Colonic mucosa (tissue), 4 donors: ENCODE measurements at regions not wholly inside any gene's neighbourhood (a gene's known extent, or its start where the extent isn't known, plus 50 kb on each side); places are given as distances from the start of the nearest gene placed in this dataset.

ENCODE experiments used
- DNase-seq: peaks from one replicate; pipeline ENCODE4 v3.0.0-alpha.2; 2020
- H3K27ac ChIP-seq: fragments of 200-600 bp; one replicate; pipeline ENCODE4 v1.8.0; 2021
- H3K27me3 ChIP-seq: fragments of 200-600 bp; one replicate; pipeline ENCODE4 v1.8.0; 2021
- H3K36me3 ChIP-seq: fragments of 200-600 bp; one replicate; pipeline ENCODE4 v1.8.0; 2021
- H3K4me1 ChIP-seq: fragments of 200-600 bp; one replicate; pipeline ENCODE4 v1.8.0; 2021; ENCODE audit warnings: mild to moderate bottlenecking
- H3K4me3 ChIP-seq: fragments of 200-600 bp; one replicate; pipeline ENCODE4 v1.8.0; 2021
- H3K9ac ChIP-seq, 2 donors: one replicate each; pipeline ENCODE4 v1.7.0; 2013; ENCODE audit warnings: control low read depth in 2 of 2, low read depth in 2 of 2, low read length in 2 of 2
- H3K9me3 ChIP-seq: fragments of 200-600 bp; one replicate; pipeline ENCODE4 v1.8.0; 2021
- intact Hi-C: fragments of 100-400 bp; cut with DNase I; formaldehyde crosslinking; loops from one replicate; pipeline ENCODE4 v1.14.1; 2022
- TF ChIP-seq, protein P1 (sequence below): fragments of 200-600 bp; IDR thresholded peaks from one replicate; pipeline ENCODE4 v1.8.0; 2022; ENCODE audit warnings: antibody characterized with exemption, mild to moderate bottlenecking
- donor health status: healthy.
- donor health status: DM: no; HTN: no; CAD: no.
- donor health status: DM: no; HTN: no; CAD: no.

DNA sequence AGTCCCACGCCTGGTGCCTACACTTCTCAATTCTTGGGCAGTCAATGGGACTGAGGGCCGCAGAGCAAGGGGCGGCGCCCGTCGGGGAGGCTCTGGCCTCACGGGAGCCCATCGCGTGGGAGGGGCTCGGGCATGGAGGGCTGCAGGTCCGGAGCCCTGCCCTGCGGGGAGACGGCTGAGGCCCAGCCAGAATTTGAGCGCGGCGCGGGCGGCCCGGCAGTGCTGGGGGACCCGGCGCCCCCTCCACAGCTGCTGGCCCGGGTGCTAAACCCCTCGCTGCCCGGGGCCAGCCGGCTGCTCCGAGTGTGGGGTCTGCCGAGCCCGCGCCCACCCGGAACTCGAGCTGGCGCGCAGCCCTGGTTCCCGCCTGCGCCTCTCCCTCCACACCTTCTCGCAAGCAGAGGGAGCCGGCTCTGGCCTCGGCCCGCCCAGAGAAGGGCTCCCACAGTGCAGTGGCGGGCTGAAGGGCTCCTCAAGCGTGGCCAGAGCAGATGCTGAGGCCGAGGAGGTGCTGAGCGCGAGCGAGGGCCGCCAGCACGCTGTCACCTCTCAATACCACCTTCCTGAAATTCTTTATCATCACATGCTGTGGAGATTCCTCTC is 58.5 kb downstream of the BAK1 start:
- no peak overlapping the region for H3K27ac ChIP-seq
- TF ChIP-seq, protein P1, sequence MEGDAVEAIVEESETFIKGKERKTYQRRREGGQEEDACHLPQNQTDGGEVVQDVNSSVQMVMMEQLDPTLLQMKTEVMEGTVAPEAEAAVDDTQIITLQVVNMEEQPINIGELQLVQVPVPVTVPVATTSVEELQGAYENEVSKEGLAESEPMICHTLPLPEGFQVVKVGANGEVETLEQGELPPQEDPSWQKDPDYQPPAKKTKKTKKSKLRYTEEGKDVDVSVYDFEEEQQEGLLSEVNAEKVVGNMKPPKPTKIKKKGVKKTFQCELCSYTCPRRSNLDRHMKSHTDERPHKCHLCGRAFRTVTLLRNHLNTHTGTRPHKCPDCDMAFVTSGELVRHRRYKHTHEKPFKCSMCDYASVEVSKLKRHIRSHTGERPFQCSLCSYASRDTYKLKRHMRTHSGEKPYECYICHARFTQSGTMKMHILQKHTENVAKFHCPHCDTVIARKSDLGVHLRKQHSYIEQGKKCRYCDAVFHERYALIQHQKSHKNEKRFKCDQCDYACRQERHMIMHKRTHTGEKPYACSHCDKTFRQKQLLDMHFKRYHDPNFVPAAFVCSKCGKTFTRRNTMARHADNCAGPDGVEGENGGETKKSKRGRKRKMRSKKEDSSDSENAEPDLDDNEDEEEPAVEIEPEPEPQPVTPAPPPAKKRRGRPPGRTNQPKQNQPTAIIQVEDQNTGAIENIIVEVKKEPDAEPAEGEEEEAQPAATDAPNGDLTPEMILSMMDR = no peak
- no peaks in the 10 kb centered on the region for H3K9me3 ChIP-seq
- intact Hi-C loops = no loop called here
- no peak for DNase-seq
- no peaks in the 10 kb centered on the region for H3K27me3 ChIP-seq
- no peaks in the 10 kb centered on the region for H3K4me1 ChIP-seq
- H3K9ac ChIP-seq = no peak overlapping the region
- no peaks in the 10 kb centered on the region for H3K36me3 ChIP-seq
- no peak overlapping the region for H3K4me3 ChIP-seq
